NT2/D1 (cell line): ENCODE measurements at regions not wholly inside any gene's neighbourhood (a gene's known extent, or its start where the extent isn't known, plus 50 kb on each side); places are given as distances from the start of the nearest gene placed in this dataset.

Source experiments
- DNase-seq: peaks from one replicate; pipeline ENCODE4 v3.0.0-alpha.2; 2011; ENCODE audit warnings: low read depth, low spot score
- H3K27me3 ChIP-seq: 2 replicates; pipeline ENCODE4 v1.6.0; 2011; ENCODE audit warnings: mild to moderate bottlenecking; ENCODE audit not compliant: insufficient read length, insufficient read depth
- H3K36me3 ChIP-seq: 2 replicates; pipeline ENCODE4 v1.6.1; 2011; ENCODE audit warnings: mild to moderate bottlenecking, low read length, mixed read lengths; ENCODE audit not compliant: insufficient read depth, insufficient read length
- H3K4me1 ChIP-seq: 2 replicates; pipeline ENCODE4 v1.5.1; 2011; ENCODE audit not compliant: insufficient read depth, insufficient read length
- H3K4me3 ChIP-seq: 2 replicates; pipeline ENCODE4 v1.5.1; 2011; ENCODE audit warnings: low read depth; ENCODE audit not compliant: insufficient read length
- H3K9ac ChIP-seq: 2 replicates; pipeline ENCODE4 v1.6.0; 2011; ENCODE audit warnings: low read depth; ENCODE audit not compliant: insufficient read length
- H3K9me3 ChIP-seq: 2 replicates; pipeline ENCODE4 v1.5.1; 2011; ENCODE audit warnings: mild to moderate bottlenecking, low read length; ENCODE audit not compliant: insufficient read depth
- SUZ12 ChIP-seq: IDR thresholded peaks from 2 replicates; pipeline ENCODE4 v1.6.1; 2011; ENCODE audit not compliant: insufficient read length, insufficient read depth; ENCODE audit errors: extremely low read depth
- YY1 ChIP-seq: IDR thresholded peaks from 2 replicates; pipeline ENCODE4 v1.6.1; 2011; ENCODE audit not compliant: insufficient read length, insufficient read depth
- ZNF274 ChIP-seq: IDR thresholded peaks from 2 replicates; pipeline ENCODE4 v1.6.1; 2011; ENCODE audit warnings: mild to moderate bottlenecking, low read depth, low read length

- no peak for TF ChIP-seq YY1
- no peak for TF ChIP-seq ZNF274
- DNase-seq = no peak
- Histone ChIP-seq H3K9ac (no peak overlapping the region), H3K9me3 (no peaks in the 10 kb centered on the region), H3K36me3 (no peaks in the 10 kb centered on the region), H3K4me1 (no peaks in the 10 kb centered on the region), H3K27me3 (no peaks in the 10 kb centered on the region), H3K4me3 (no peak overlapping the region)
Observed at GRCh38 chr12:131491155-131491554, 219.7 kb upstream of the SFSWAP start.

- Histone ChIP-seq H3K4me1 (no peaks in the 10 kb centered on the region), H3K36me3 (no peaks in the 10 kb centered on the region), H3K27me3 (no peaks in the 10 kb centered on the region), H3K9me3 (no peaks in the 10 kb centered on the region), H3K4me3 (no peak overlapping the region), H3K9ac (no peak overlapping the region)
- TF ChIP-seq SUZ12 (no peak), YY1 (no peak), ZNF274 (no peak)
- DNase-seq = no peak
Observed at GRCh38 chr12:131491916-131492490, 218.9 kb upstream of the SFSWAP start.

GRCh38 chr12:131493068-131493826 is 217.6 kb upstream of the SFSWAP start:
- Histone ChIP-seq H3K9me3 (no peaks in the 10 kb centered on the region), H3K36me3 (no peaks in the 10 kb centered on the region), H3K4me1 (no peaks in the 10 kb centered on the region), H3K27me3 (no peaks in the 10 kb centered on the region), H3K9ac (no peak overlapping the region), H3K4me3 (no peak overlapping the region)
- no peak for DNase-seq
- TF ChIP-seq ZNF274 = no peak
- no peak for TF ChIP-seq YY1
- TF ChIP-seq SUZ12 = no peak

- DNase-seq = no peak
- Histone ChIP-seq H3K9ac (no peak overlapping the region), H3K4me3 (no peak overlapping the region), H3K9me3 (no peaks in the 10 kb centered on the region), H3K27me3 (no peaks in the 10 kb centered on the region), H3K4me1 (no peaks in the 10 kb centered on the region), H3K36me3 (no peaks in the 10 kb centered on the region)
- TF ChIP-seq YY1 (no peak), SUZ12 (no peak), ZNF274 (no peak)
Observed at GRCh38 chr12:131494216-131494615, 216.7 kb upstream of the SFSWAP start.

GRCh38 chr12:131494741-131495524 is 216.0 kb upstream of the SFSWAP start:
- no peak for TF ChIP-seq YY1
- no peak for TF ChIP-seq ZNF274
- no peak for TF ChIP-seq SUZ12
- no peaks in the 10 kb centered on the region for H3K36me3 ChIP-seq
- no peak overlapping the region for H3K4me3 ChIP-seq
- H3K27me3 ChIP-seq = no peaks in the 10 kb centered on the region
- no peaks in the 10 kb centered on the region for H3K4me1 ChIP-seq
- no peak overlapping the region for H3K9ac ChIP-seq
- no peak for DNase-seq
- no peaks in the 10 kb centered on the region for H3K9me3 ChIP-seq

- no peak overlapping the region for H3K4me3 ChIP-seq
- H3K9ac ChIP-seq = no peak overlapping the region
- H3K9me3 ChIP-seq = no peaks in the 10 kb centered on the region
- no peaks in the 10 kb centered on the region for H3K27me3 ChIP-seq
- no peak for DNase-seq
- no peaks in the 10 kb centered on the region for H3K4me1 ChIP-seq
- no peaks in the 10 kb centered on the region for H3K36me3 ChIP-seq
- TF ChIP-seq ZNF274 (no peak), SUZ12 (no peak), YY1 (no peak)
Observed at GRCh38 chr12:131497966-131498365, 212.9 kb upstream of the SFSWAP start.

- no peaks in the 10 kb centered on the region for H3K9me3 ChIP-seq
- no peak overlapping the region for H3K9ac ChIP-seq
- no peak for DNase-seq
- no peaks in the 10 kb centered on the region for H3K36me3 ChIP-seq
- no peaks in the 10 kb centered on the region for H3K27me3 ChIP-seq
- H3K4me3 ChIP-seq = no peak overlapping the region
- TF ChIP-seq YY1 (no peak), SUZ12 (no peak), ZNF274 (no peak)
- H3K4me1 ChIP-seq = no peaks in the 10 kb centered on the region
Observed at GRCh38 chr12:131499160-131499863, 211.6 kb upstream of the SFSWAP start.
